ENCODE measurements at regions not wholly inside any gene's neighbourhood (a gene's known extent, or its start where the extent isn't known, plus 50 kb on each side); places are given as distances from the start of the nearest gene placed in this dataset.
"Not testable (repeated sequence)": the region's sequence is repeated elsewhere in the genome, so short reads cannot be mapped to it uniquely, and the experiment has no call there.

DNA sequence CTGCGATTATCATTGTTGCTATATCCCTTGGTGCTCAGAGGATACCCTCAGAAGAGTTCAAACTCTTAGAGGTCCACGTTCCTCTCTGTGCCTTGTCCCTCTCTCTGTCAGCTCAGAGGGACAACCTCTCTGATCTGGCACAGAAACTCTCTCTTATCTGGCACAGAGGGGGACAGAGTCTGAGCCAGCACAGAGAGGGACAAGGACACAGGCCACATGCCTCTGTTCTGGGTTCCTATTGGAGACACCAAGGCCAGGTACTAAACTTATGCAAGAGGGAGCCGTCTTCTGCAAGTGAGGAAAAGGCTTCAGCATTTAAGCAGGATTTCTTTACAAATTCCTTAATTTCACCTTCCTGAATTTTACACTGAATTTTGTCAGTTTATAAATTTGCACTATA is 565.2 kb downstream of the TOX3 start:
- in situ Hi-C loops (cut with HindIII; ENCODE audit: low pct_unique_long_range_greater_than_20kb, low sequenced_read_pairs) = no loop called here
- DNase-seq (ENCODE audit: low read depth, low spot score) = no peak

DNA sequence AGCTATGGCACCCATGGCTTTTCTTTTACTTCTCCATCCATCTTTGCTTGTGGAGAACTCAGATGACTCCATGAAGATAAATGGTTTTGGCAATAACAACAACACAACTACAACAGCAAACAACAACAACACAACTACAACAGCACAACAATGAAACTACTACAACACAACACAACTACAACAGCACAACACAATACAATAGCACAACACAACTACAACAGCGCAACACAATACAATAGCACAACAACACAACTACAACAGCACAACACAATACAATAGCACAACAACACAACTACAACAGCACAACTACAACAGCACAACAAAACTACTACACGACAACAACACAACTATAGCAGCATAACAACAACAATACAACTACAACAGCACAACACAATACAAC is 569.4 kb downstream of the TOX3 start:
- DNase-seq (ENCODE audit: low read depth, low spot score); in situ Hi-C loops (cut with HindIII; ENCODE audit: low pct_unique_long_range_greater_than_20kb, low sequenced_read_pairs): not testable (repeated sequence)

- DNase-seq (ENCODE audit: low read depth, low spot score) = peak; percentile 57
- in situ Hi-C loops (cut with HindIII; ENCODE audit: low pct_unique_long_range_greater_than_20kb, low sequenced_read_pairs) = no loop called here
These were observed 575.8 kb downstream of the TOX3 start for GRCh38 chr16:51971184-51971583.

GRCh38 chr16:51968749-51969148 is 578.2 kb downstream of the TOX3 start:
- in situ Hi-C loops (cut with HindIII; ENCODE audit: low pct_unique_long_range_greater_than_20kb, low sequenced_read_pairs) = no loop called here
- no peak for DNase-seq (ENCODE audit: low read depth, low spot score)

GRCh38 chr16:51967646-51968045 is 579.3 kb downstream of the TOX3 start:
- in situ Hi-C loops (cut with HindIII; ENCODE audit: low pct_unique_long_range_greater_than_20kb, low sequenced_read_pairs) = no loop called here
- DNase-seq (ENCODE audit: low read depth, low spot score) = no peak

DNA sequence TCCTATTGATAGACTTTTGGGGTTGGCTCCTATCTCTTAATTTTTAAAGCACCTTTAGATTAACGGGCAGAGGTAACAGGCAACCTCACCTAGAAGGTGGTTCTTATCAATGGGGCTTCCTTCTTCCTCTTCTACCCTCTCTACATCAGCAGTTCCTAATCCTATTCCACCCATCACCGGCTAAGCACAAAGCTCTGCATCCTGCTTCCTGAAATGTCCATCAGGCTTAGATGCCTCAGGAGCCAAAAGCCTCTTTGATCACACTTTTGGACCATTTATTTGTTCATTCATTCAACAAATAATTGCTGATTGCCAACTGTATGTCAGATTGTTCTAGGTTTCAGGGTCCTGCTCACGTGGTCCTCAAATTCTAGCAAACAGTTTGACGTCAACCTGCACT is 586.0 kb downstream of the TOX3 start:
- DNase-seq (ENCODE audit: low read depth, low spot score) = no peak
- in situ Hi-C loops (cut with HindIII; ENCODE audit: low pct_unique_long_range_greater_than_20kb, low sequenced_read_pairs) = no loop called here

DNA sequence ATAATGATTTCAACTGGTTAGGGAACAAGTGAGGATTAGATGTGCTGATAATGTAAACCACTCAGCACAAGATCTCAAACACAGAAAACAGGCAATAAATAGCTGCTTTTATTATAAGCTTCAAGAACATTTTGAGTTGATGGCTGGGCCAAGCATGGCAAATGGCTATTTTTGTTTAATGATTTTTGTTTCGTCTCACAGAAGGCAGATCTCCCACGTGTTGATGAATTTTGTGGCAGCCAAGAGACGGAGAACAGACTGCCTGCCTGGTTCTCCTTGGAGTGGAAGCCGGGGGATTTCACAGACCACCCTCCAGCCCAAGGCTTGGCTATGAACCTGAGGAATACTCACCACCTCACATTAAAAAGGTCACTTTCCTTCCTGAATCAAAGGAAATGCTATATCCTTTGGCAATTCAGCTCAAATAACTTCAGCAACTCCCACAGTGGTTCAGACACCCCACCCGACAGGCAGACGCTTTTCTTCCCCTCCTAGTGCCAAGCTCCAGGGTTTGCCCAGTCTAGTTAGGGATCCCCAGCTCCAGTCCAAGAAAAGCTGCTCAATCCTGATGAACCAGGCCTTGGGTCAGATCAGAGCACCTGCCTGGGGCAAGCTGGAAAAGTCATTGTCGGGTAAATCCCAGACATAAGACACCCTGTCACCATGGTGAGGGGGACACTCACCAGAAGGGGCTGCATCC is 593.5 kb downstream of the TOX3 start:
- DNase-seq (ENCODE audit: low read depth, low spot score) = no peak
- in situ Hi-C loops (cut with HindIII; ENCODE audit: low pct_unique_long_range_greater_than_20kb, low sequenced_read_pairs) = no loop called here

- in situ Hi-C loops (cut with HindIII; ENCODE audit: low pct_unique_long_range_greater_than_20kb, low sequenced_read_pairs) = no loop called here
- DNase-seq (ENCODE audit: low read depth, low spot score) = no peak
These were observed 594.4 kb downstream of the TOX3 start for GRCh38 chr16:51952500-51952899.

- no peak for DNase-seq (ENCODE audit: low read depth, low spot score)
- in situ Hi-C loops (cut with HindIII; ENCODE audit: low pct_unique_long_range_greater_than_20kb, low sequenced_read_pairs) = no loop called here
These were observed 595.2 kb downstream of the TOX3 start for GRCh38 chr16:51951668-51952298.

- in situ Hi-C loops (cut with HindIII; ENCODE audit: low pct_unique_long_range_greater_than_20kb, low sequenced_read_pairs) = no loop called here
These were observed 596.7 kb downstream of the TOX3 start for GRCh38 chr16:51950118-51950780.

DNA sequence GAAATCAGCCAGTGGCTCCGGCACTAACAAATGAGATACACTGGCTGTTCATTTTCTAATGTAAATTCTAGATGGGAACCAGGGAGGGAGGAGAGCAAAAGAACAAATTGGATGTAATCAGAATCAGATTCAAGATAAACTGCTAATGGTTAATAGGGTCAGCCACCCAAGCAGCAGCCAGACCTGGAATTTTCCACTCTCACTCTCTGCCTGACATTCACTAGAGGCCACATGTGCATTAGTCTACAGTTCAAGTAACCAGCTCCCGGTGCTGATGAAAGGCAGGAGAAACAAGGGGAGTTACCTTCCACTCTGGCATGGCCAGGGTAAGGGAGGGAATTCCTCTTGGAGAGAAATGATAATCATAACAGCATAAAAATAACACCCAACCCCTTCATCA is 597.7 kb downstream of the TOX3 start:
- in situ Hi-C loops (cut with HindIII; ENCODE audit: low pct_unique_long_range_greater_than_20kb, low sequenced_read_pairs) = no loop called here

More at GRCh38 chr16:51950118-51950780, 596.7 kb downstream of the TOX3 start:
- DNase-seq (ENCODE audit: low read depth, low spot score) = no peak

DNA sequence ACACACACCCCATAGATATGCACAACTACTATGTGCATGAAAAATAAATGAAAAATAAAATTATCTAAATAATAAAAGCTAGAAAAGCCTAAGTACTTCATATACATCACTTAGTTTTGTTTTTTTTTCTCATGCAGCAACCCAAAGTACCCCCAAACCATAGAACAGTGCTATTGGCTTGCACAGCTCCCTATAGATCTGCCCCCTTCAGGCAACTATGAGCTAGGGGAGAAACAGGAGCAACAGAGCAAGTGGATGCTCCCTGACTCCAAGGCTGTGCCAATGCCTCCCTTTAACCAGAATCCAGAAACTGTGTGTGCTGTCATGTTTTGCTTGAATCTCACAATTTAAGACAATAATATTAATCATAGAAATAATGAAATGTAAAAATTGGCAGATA is 605.5 kb downstream of the TOX3 start:
- DNase-seq (ENCODE audit: low read depth, low spot score) = no peak
- in situ Hi-C loops (cut with HindIII; ENCODE audit: low pct_unique_long_range_greater_than_20kb, low sequenced_read_pairs) = no loop called here

More for the DNA sequence above, 597.7 kb downstream of the TOX3 start:
- DNase-seq (ENCODE audit: low read depth, low spot score) = no peak

DNA sequence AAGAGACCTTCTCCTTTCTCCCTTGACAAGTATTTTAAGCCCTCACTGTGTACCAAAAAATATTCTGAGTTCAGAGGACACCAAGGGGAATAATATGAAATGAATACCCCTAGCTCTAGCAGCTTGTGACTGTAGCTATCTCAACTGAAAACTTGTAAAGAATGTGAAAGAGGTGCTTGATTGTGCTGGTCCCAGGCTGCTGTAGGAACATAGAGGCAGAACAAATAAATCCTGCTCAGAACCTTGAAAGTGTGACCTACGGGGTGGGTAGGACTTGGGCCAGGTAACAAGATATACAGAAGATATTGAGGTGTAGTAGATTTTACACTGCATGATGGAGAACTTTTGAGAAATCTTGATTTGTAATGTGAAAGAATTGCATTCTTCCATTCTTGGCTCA is 606.8 kb downstream of the TOX3 start:
- DNase-seq (ENCODE audit: low read depth, low spot score) = no peak
- in situ Hi-C loops (cut with HindIII; ENCODE audit: low pct_unique_long_range_greater_than_20kb, low sequenced_read_pairs) = no loop called here

DNA sequence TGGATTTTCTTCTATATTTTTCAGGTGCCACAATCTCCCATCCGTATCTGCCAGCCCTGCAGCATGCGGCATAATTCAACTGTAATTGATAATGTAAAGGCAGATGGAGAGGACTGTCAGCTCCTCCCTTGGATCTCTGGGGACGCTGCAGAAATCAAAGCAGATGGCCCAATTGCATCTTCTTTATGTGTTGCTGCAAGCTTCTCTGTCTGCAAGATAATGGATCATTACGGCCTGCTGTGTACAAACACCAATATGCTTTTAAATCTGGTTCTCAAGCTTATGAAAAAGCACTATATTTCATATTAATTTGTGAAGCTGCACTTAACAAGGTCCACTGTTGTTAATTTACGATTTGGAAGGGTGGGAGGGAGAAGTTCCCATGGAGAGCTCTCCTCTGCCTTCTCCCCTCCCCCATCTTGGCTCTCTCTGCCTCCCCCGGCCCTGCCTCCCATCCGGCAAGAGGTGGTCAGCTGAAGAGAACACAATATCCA is 607.5 kb downstream of the TOX3 start:
- in situ Hi-C loops (cut with HindIII; ENCODE audit: low pct_unique_long_range_greater_than_20kb, low sequenced_read_pairs) = no loop called here

GRCh38 chr16:51938861-51939260 is 608.1 kb downstream of the TOX3 start:
- in situ Hi-C loops (cut with HindIII; ENCODE audit: low pct_unique_long_range_greater_than_20kb, low sequenced_read_pairs) = no loop called here
- no peak for DNase-seq (ENCODE audit: low read depth, low spot score)

More for the DNA sequence above, 607.5 kb downstream of the TOX3 start:
- DNase-seq (ENCODE audit: low read depth, low spot score) = no peak

GRCh38 chr16:51937771-51938170 is 609.2 kb downstream of the TOX3 start:
- no peak for DNase-seq (ENCODE audit: low read depth, low spot score)
- in situ Hi-C loops (cut with HindIII; ENCODE audit: low pct_unique_long_range_greater_than_20kb, low sequenced_read_pairs) = no loop called here

- DNase-seq (ENCODE audit: low read depth, low spot score) = no peak
- in situ Hi-C loops (cut with HindIII; ENCODE audit: low pct_unique_long_range_greater_than_20kb, low sequenced_read_pairs) = no loop called here
These were observed 610.1 kb downstream of the TOX3 start for GRCh38 chr16:51936846-51937245.

DNA sequence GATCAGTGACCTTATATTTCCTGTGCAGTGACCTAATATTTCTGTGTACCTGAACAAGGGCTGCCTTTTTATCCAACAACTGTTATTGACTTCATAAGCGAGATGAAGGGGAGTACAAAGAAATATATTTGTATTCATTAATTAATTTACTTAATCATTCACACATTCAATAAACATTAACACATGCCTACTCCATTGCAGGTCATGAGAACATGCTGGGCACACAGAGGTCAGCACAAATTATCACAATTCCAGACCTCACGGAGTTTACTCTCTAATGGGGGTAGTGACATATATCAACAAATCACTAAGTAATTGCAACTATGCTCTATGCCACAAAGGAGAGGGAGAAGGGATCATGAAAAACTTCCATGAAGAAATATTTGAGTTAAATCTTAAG is 614.6 kb downstream of the TOX3 start:
- in situ Hi-C loops (cut with HindIII; ENCODE audit: low pct_unique_long_range_greater_than_20kb, low sequenced_read_pairs) = no loop called here

DNA sequence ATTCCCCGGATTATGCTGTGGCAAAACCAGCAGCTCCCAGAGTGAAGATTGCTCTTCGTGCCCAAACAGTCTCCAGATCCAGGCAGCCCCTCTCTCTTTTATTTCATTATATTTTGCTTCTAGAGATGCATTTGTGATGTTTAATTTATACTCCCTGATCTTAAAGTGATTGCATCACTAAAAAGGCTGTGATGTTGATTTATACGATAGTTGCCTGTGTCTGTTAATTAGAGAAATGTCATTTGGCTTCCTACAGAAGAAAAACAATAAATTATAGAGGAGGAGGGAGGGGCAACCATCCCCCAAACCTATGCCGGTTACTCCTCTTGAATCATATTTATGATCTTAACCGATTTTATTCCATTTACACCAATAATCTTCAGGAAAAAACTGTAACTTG is 615.3 kb downstream of the TOX3 start:
- no peak for DNase-seq (ENCODE audit: low read depth, low spot score)
- in situ Hi-C loops (cut with HindIII; ENCODE audit: low pct_unique_long_range_greater_than_20kb, low sequenced_read_pairs) = no loop called here

More for the DNA sequence above, 614.6 kb downstream of the TOX3 start:
- DNase-seq (ENCODE audit: low read depth, low spot score) = no peak
